HEK293T (cell line): ENCODE measurements at regions not wholly inside any gene's neighbourhood (a gene's known extent, or its start where the extent isn't known, plus 50 kb on each side); places are given as distances from the start of the nearest gene placed in this dataset.

ENCODE experiments used
- CTCF ChIA-PET: fragments of 350-600 bp; formaldehyde crosslinking; extraction: SDS; loops from one replicate; lab custom pipeline; 2021; ENCODE audit warnings: antibody characterized with exemption, inconsistent platforms; lab: Yijun Ruan, JAX
- POLR2A ChIA-PET: fragments of 350-600 bp; formaldehyde crosslinking; extraction: SDS; loops from one replicate; lab custom pipeline; 2020; ENCODE audit warnings: antibody characterized with exemption, inconsistent platforms; lab: Yijun Ruan, JAX
- DNase-seq: peaks from one replicate; pipeline ENCODE4 v3.0.0; 2012; ENCODE audit warnings: mixed read lengths; ENCODE audit errors: extremely low spot score
- ARNT ChIP-seq: fragments of 450-650 bp; IDR thresholded peaks from 2 replicates; pipeline ENCODE4 v1.6.1; 2017; ENCODE audit warnings: mild to moderate bottlenecking
- BHLHE40 ChIP-seq: fragments of 450-650 bp; IDR thresholded peaks from 2 replicates; pipeline ENCODE4 v1.6.1; 2016; ENCODE audit warnings: mild to moderate bottlenecking, moderate library complexity, borderline replicate concordance
- CTBP1 ChIP-seq: fragments of 450-650 bp; IDR thresholded peaks from 2 replicates; pipeline ENCODE4 v1.6.1; 2016; ENCODE audit warnings: borderline replicate concordance
- ELF4 ChIP-seq: fragments of 450-650 bp; IDR thresholded peaks from 2 replicates; pipeline ENCODE4 v1.6.1; 2017; ENCODE audit warnings: antibody characterized with exemption
- FOXA1 ChIP-seq: fragments of 450-650 bp; IDR thresholded peaks from 2 replicates; pipeline ENCODE4 v1.6.1; 2016; ENCODE audit warnings: mild to moderate bottlenecking
- FOXK2 ChIP-seq: fragments of 450-650 bp; IDR thresholded peaks from 2 replicates; pipeline ENCODE4 v1.6.1; 2016; ENCODE audit warnings: mild to moderate bottlenecking
- FOXM1 ChIP-seq: fragments of 450-650 bp; IDR thresholded peaks from 2 replicates; pipeline ENCODE4 v1.6.1; 2017; ENCODE audit warnings: mild to moderate bottlenecking, borderline replicate concordance
- HDGF ChIP-seq: fragments of 450-650 bp; IDR thresholded peaks from 2 replicates; pipeline ENCODE4 v1.6.1; 2017; ENCODE audit warnings: antibody characterized with exemption, borderline replicate concordance
- L3MBTL2 ChIP-seq: fragments of 450-650 bp; conservative IDR thresholded peaks from 2 replicates; pipeline ENCODE4 v1.6.1; 2016; ENCODE audit warnings: mild to moderate bottlenecking
- LEF1 ChIP-seq: fragments of 450-650 bp; IDR thresholded peaks from 2 replicates; pipeline ENCODE4 v1.6.1; 2017; ENCODE audit warnings: mild to moderate bottlenecking, borderline replicate concordance
- NFRKB ChIP-seq: fragments of 450-650 bp; IDR thresholded peaks from 2 replicates; pipeline ENCODE4 v1.6.1; 2016; ENCODE audit warnings: mild to moderate bottlenecking, moderate library complexity
- SP1 ChIP-seq: fragments of 450-650 bp; IDR thresholded peaks from 2 replicates; pipeline ENCODE4 v1.6.1; 2017
- SUZ12 ChIP-seq: fragments of 450-650 bp; IDR thresholded peaks from 2 replicates; pipeline ENCODE4 v1.6.1; 2016; ENCODE audit warnings: mild to moderate bottlenecking
- TARDBP ChIP-seq: fragments of 450-650 bp; IDR thresholded peaks from 2 replicates; pipeline ENCODE4 v1.6.1; 2016
- ZNF384 ChIP-seq: fragments of 450-650 bp; IDR thresholded peaks from 2 replicates; pipeline ENCODE4 v1.6.1; 2016
- TF ChIP-seq, protein P1 (sequence below): fragments of 450-650 bp; IDR thresholded peaks from 2 replicates; pipeline ENCODE4 v1.6.1; 2016

DNA sequence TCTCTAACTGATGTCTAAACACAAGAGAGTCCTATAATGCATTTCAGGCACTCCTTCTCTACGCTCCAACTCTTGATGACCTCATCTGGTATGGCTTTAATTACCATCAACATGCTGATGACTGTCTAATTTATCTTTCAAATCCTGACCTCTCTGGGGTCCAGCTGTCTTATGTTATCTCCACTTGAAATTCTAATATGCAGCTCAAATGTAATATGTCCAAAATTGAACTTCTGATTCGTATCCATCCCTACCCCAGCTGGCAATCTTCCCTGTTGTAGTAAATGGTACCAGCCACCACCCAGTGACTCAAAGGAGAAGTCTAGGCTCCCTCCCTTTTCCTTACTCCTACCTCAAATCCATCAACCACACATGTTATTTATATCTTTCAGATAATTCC, 288.0 kb upstream of the SLC10A2 start:
- no peak for DNase-seq
- CTCF ChIA-PET, result no interaction called here
- POLR2A ChIA-PET, result no interaction called here
- TF ChIP-seq FOXK2 (no peak), ZNF384 (no peak), L3MBTL2 (no peak), TARDBP (no peak), LEF1 (no peak), ARNT (no peak), FOXA1 (no peak), HDGF (no peak)

DNA sequence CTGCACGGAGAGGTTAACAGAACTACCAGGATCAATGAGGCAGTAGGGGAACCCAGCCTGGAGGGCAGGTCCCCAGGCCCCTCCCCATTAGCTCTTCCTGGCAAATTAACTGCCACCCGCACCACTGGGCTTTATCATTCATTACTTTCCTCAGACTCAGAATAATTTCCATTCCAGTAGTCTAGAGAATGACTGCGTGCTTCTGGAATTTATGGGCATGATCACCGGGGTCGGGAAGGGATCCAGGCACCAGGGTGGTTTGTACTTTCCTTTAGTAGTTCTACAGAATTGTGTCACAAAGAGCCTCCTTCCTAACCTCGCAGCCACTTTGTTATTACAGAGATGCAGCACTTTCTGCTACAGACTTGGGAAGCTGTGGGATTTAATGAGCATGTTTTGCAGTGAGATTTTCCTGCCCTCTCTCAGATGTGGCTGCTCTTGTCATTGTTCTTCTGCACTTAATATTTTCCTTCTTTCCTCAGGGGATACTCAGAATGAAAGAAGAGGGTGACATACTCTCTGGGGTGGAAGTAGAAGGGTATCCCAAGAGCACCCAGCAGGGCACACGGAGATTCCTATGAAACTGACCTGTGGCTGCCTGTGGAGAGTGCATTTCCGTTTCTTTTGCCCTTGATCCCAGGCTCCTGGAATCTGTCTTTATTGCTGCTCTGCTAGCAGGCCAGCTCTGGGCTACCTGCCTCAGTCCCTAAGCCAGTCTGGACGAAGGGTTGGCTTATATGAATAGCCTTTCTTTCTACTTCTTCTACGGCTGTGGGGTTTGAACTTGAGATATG, 285.0 kb upstream of the SLC10A2 start:
- ChIA-PET POLR2A (no interaction called here), CTCF (no interaction called here)
- TF ChIP-seq CTBP1 (no peak), L3MBTL2 (no peak), LEF1 (no peak), SP1 (no peak), ARNT (no peak), BHLHE40 (no peak), HDGF (no peak), TARDBP (no peak), NFRKB (no peak), FOXM1 (no peak), SUZ12 (no peak)
- TF ChIP-seq, protein P1, sequence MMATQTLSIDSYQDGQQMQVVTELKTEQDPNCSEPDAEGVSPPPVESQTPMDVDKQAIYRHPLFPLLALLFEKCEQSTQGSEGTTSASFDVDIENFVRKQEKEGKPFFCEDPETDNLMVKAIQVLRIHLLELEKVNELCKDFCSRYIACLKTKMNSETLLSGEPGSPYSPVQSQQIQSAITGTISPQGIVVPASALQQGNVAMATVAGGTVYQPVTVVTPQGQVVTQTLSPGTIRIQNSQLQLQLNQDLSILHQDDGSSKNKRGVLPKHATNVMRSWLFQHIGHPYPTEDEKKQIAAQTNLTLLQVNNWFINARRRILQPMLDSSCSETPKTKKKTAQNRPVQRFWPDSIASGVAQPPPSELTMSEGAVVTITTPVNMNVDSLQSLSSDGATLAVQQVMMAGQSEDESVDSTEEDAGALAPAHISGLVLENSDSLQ, result no peak
- DNase-seq, result no peak

DNA sequence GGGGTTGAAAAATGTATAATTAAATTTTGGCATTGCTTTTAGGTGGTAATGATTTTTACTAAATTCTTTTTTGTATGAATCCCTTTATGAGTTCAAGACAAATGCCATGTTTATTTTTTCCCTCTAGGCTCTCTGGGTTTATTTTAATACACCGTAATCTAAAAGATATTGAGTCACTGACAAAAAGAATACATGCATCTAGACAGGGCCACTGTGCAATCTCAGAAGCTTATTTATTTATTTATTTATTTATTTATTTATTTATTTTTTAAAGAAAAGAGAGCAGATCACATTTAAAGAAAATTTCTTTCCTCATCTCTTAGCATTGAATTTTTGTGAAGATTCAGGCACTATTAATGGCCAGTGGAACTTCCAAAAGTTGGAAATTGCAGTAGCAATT, 283.9 kb upstream of the SLC10A2 start:
- POLR2A ChIA-PET, result no interaction called here
- TF ChIP-seq HDGF, result no peak
- TF ChIP-seq NFRKB, result no peak
- TF ChIP-seq FOXK2, result no peak
- TF ChIP-seq CTBP1, result no peak
- no peak for TF ChIP-seq ZNF384
- TF ChIP-seq SP1, result no peak
- no peak for TF ChIP-seq FOXM1
- no peak for DNase-seq
- CTCF ChIA-PET, result no interaction called here

DNA sequence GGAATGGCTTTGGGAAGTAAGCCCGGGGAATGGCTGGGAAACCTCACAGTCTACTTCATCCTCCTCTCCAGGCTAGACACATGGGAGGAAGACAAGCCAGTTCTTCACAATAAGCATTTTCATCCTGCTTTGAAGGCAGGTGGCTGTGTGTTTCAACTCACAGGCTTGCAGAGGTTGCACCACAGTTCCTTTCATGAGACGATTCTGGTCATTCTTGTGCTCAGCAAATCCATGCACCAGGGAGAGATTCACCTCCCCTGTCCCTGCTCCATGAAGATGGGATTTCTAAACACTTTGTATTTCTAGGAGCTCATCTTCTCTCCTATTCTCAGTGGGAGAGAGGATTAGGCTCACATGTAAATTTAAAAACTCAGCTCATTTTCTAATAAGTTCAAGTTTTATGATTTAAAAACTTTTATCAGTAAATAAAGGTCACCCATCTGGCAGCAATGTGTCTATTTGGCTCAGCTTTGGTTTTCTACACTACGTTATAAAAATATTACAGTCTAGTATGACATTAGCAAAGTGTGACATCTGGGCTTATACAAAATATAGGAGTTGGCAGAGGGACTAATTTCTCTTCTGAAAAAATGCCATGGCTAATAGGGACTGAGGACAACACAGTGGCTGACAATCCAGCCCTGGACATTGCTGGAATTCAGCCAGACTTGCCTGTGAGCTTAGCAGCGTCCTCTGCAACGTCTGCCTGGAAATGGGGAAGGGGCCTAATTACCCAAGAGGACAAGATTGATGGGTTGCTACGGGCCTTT, 283.2 kb upstream of the SLC10A2 start:
- TF ChIP-seq ZNF384, result no peak
- POLR2A ChIA-PET, result no interaction called here
- no peak for DNase-seq
- CTCF ChIA-PET, result no interaction called here

DNA sequence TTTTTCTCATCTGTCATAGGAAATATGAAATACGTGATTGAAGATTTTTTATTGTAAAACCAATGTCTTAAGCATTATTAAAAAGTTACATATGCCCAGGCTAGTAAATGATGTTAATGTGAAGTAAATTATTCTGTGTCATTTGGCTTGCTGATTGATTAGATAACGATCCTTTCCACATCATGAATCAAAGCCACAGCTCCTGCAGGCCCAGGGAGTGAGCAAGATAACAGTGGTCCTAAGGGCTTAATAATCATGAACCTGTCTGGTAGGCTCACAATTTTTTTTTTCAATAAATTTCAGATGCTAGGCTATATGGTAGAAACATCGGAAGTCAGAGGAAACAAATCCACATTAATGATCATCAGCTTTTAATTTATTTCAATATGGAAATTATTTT, 269.0 kb upstream of the SLC10A2 start:
- no peak for DNase-seq
- POLR2A ChIA-PET, result no interaction called here
- no peak for TF ChIP-seq FOXM1
- TF ChIP-seq TARDBP, result no peak
- no peak for TF ChIP-seq L3MBTL2
- no peak for TF ChIP-seq ELF4
- TF ChIP-seq HDGF, result no peak
- no peak for TF ChIP-seq ZNF384
- no peak for TF ChIP-seq ARNT
- no peak for TF ChIP-seq SUZ12
- no peak for TF ChIP-seq CTBP1
- TF ChIP-seq, protein P1, result no peak
- TF ChIP-seq LEF1, result no peak
- CTCF ChIA-PET, result no interaction called here

DNA sequence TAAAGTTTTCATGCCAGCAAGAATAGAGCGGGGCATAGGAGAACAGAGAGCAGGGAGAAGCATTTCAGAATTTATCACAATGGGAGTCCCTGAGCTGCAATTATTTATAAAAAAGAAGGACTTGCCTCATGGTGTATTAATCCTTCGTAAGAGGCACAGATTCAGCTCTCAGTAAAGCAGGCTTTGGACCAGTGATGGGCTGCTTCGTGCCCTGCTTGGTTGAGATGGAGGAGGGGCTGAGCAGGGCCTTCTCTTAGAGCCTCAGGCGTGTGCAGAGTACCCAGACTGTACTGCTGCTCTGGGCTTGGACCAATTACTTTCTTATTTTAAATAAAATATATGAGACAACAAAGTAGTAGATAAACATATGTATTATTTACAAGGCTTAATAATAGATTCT, 265.7 kb upstream of the SLC10A2 start:
- TF ChIP-seq, protein P1, result no peak
- CTCF ChIA-PET, result no interaction called here
- DNase-seq, result no peak
- POLR2A ChIA-PET, result no interaction called here

DNA sequence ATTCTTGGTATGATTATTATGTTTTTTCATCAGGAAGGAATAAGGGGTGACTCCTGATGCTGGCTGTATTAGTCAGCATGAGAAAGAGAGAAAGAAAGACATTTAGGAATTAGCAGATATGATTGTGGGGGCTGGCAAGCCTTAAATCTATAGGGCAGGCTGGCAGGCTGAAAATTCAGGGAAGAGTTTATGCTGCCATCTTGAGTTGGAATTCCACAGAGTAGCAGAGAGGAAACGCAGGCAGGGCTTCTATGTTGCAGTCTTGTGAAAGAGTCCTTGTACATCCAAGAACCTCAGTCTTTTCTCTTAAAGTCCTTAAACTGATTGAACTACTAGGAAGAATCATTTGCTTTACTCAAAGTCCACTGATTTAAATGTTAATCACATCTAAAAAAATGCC, 262.7 kb upstream of the SLC10A2 start:
- POLR2A ChIA-PET, result no interaction called here
- no peak for TF ChIP-seq LEF1
- TF ChIP-seq SUZ12, result no peak
- TF ChIP-seq HDGF, result no peak
- TF ChIP-seq ARNT, result no peak
- no peak for TF ChIP-seq BHLHE40
- TF ChIP-seq ELF4, result no peak
- TF ChIP-seq CTBP1, result no peak
- no peak for TF ChIP-seq SP1
- TF ChIP-seq L3MBTL2, result no peak
- no peak for TF ChIP-seq FOXM1
- CTCF ChIA-PET, result no interaction called here
- no peak for DNase-seq
